Stimulated activated CD8-positive, alpha-beta memory T cell treated with anti-CD3 and anti-CD28 coated beads, Interleukin-12 subunit alpha, Interleukin-12 subunit beta, amount 100 ng/mL, for 24 hours (primary cell): ENCODE measurements at regions not wholly inside any gene's neighbourhood (a gene's known extent, or its start where the extent isn't known, plus 50 kb on each side); places are given as distances from the start of the nearest gene placed in this dataset.

Experiments used
- DNase-seq: peaks from one replicate; pipeline ENCODE4 v3.0.0-alpha.2; 2020; ENCODE audit errors: extremely low read depth

DNA sequence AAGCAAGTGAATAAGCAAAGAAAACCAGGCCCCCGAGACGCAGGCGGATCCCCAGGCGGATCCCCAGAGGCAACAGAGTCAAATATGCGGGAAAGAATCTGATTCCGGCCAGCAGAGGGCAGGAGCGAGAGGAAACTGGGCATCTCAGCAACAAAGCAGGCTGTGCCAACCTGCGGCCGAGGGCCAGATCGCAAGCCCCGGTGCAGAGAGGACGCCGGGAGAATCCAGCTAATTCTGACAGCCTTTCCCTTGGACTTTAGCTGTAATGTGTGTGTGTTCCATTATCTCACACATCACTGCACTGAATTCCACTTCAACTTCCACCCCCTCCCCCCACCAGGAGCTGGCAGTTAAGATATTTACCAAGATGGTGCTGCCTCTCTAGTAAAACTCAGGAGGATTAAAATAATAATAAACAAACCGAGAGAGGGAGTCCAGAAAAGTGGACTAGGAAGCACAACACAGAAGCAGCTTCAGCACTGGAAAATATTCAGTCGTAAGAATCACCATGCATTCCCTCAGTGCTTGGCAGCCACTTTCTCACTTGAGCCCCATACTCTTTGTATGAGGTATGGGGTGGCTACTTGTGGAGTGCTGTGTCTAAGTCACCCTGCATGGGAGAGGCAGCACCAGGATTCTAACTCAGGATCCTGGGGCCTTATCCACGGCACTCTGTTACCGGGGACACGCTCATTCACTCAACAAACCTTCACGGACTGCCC, 66.2 kb upstream of the SNX9 start:
- peak; percentile 45 for DNase-seq

DNA sequence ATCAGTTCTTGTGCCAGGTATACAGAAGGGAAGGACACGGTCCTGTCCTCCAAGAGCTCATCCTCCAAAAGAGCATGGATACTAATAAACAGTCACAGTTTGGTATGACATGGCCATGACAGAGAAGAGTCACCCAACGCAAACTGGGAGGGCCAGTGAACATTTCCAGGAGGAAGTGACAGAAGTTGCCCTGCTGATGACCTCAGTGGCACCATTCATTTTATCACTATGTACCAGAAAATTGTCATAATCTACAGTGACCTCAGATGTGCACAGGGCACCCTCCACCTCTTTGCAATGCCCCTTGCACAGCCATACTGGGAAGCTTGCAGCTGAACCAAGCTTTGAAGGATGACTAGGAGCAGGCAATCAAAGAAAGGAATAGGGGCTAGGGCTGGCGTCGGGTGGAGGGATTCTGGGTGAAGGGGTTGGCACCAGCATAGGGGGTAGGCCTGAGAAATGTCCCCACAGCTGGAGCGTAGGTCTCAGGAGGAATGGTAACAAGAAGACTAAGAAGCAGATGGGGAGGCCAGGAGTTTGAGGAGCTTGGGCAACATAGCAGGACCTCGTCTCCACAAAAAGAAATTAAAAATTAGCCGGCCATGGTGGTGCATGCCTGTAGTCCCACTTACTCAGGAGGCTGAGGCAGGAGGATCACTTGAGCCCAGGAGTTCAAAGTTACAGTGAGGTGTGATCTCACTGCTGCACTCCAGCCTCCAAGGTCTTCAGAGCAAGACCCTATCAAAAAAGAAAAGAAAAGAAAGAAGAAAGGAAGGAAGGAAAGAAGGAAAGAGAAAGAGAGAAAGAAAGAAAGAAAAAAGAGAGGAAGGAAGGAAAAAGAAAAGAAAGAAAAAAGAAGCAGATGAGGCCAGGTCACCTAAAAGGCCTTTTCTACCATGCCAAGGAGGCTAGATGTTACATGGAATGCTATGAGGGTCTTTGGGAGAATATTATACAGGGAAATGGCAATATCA, 65.3 kb upstream of the SNX9 start:
- no peak for DNase-seq

DNA sequence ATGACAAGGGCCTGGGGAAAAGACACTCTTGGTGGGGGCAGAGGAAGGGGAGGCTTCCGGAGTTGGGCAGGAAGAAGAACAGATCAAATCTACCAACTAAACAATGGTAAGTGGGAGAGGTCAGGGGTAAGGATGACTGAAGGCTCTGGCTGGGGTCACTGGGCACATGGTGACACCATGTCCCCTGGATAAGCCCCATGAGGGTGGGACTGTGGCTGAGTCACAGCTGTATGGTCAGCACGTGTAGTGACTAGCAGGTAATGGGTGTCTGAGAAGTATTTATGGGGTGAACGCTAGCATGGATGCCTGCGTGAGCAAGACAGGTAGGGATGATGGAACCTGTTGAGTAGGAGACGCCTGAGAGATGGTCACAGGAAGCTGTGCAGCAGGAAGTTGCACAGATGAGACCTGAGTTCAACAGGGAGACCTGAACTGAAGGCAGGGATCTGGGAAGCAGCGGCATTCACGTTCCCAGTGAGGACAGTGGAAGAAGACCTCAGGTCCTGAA, 64.5 kb upstream of the SNX9 start:
- DNase-seq = no peak

DNA sequence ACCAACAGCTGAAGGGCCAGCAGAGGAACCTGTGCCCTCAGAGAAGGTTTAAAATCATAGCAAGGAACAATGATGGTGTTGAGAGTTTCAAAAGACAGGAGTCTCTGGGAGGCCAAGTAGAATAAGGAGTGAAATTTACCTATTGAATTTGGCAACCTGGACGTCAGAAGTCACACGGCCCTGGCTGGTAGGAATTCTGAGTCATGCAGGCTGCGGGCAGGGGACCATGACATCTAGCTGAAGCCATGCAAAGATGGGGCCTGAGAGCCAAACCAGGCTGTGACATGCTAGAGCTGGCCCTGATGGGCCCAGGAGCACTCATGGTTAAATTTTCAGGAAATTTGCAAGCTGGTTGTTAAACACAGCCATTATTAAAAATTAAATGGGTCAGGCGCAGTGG, 64.0 kb upstream of the SNX9 start:
- no peak for DNase-seq

DNA sequence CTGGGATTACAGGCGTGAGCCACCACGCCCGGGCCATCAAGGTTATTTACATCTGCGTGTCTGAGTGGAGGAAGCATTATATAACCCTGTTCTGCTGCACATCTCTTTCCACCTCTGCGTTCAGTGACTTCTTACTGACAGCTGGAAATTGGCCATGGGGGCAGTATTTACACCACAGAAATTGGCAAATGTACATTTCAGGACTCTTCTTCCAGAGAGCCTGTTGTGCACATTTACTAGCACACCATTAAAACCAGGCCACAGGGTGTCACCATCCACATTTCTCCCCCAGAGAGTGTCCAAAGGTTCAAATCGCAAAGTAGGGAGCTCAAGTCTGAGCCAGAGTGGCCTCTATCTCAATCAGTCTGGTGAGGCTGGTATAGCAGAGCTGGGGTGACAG, 62.9 kb upstream of the SNX9 start:
- no peak for DNase-seq

DNA sequence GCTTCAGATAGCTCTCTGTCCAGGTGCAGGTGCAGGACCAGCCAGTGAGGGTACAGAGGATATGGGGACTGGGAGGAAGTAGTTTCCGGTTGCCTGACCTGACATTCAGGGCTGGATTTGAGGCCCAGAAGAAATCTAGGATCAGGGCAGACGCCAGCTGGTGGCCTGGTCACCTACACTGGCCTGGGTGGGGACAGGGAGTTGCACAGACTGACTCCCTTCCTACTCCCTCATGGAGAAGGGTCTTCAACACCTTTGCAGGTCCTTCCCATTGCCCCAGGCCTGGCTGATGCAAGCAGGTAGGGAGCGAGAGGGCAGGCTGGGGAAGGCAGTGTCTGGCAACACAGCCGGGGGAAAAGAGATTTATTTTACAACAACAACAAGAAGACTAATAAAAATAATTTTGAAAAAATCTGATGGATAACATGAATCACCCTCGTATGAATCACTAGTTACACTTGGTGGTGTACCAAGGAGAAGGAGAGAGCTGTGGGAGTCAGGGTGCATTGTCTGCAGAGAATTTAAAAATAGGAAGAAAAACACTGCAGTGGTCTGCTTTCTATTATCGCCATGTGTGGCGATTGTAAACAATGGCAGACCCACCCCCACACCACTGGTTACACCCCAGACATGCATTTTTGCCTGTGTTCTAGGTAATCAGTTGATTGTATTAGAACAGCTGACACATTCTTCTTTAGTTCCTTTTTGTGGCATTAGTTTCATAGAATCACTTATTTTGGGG, 62.3 kb upstream of the SNX9 start:
- DNase-seq = no peak

DNA sequence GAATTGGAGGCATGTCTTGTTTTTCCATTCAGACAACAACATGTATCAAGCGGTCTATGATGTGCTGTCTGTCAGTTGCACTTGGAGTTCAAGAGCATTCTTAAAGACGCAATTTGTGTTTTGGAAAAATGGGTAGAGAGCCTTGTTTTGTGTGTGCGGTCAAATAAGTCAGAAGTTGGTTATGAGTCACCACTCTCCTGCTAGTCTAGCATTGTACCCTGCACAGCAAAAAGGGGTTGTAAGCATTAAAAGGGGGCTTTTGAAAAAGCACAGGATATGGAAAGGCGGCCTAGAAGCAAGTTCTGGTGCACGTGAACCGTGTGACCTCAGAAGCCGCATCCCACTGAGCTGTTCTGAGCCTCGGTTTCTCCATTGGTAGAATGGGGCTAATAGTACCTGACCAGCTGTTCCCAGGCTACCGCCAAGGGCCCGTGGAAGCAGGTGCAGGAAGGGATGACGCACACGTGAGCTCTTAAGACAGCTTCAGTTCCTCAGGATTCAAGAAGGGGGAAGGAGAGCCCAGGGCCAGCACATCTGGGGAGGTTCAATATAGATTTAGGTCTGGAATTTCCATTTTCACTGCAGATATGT, 61.6 kb upstream of the SNX9 start:
- DNase-seq = no peak

DNA sequence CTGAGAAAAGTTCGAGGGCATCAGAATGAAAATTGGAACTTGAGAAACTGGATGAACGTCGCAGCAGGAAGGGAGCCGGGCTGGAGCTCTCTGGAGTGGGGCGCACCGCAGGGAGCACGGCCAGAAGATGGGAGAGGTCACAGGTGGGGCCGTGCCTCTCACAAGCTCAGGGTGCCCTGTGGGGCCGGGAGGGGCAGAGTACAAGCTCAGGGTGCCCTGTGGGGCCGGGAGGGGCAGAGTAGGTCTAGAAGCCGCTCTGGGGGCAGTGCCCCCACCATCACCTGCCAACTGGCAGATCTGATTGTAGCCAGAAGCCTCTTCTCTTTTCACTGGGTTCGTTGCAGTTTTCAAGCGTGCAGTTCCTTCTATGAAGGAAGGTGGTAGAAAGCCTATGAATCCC, 61.1 kb upstream of the SNX9 start:
- DNase-seq = no peak

DNA sequence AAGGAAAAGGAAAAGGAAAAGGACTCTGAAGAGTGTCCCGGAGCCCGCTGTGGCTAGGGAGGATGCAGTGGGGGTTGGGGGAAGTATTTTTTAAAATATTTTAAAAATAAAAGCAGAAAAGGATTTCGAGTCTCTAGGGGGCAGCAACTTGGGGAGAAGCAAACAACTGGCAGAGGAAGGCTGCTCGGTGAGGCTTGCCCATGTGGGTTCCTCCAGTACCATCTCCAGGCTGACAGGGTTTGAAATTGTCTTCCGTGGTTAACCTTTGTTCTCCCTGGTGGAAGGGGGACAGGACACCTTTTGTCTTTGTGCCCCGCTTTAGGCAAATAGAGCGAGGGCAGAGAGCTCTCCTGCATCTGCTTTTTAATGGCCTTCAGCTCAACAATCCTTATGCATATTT, 60.4 kb upstream of the SNX9 start:
- DNase-seq = no peak

DNA sequence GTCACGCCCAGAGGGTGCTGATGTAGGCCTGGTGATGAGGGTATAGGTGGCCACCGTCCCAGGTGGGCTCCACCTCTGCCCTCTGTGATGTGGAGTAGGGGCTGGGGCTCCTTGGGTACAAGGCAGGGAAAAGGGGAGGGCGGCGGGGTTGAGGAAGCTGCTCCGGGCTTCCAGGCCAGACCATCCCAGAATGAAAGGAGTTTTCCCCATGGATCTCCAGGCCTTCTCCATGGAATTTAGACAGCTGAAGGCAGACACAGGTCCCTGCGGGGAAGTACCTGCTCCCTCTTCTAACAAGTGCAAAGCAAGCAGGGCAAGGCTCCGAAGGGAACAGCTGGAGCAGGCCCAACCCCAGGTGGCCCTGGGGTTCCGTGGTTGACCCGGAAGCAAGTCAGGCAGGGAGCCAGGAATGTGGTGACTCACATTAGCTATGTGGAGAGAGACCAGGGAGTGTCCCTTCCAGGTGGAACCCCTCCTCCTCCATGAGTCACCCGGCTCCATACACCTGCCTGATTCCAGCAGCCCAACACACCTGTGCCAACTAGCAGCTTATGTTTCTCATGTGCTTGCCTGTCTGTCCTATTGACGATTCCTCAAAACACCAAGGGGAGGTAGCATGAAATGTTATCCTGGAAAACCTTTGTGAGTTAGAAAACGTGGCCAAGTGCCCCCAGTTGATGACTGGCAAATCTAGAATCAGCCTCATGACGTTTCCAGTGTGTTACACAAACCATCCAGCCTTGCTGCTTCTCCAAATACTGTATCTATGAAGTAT, 59.7 kb upstream of the SNX9 start:
- no peak for DNase-seq

DNA sequence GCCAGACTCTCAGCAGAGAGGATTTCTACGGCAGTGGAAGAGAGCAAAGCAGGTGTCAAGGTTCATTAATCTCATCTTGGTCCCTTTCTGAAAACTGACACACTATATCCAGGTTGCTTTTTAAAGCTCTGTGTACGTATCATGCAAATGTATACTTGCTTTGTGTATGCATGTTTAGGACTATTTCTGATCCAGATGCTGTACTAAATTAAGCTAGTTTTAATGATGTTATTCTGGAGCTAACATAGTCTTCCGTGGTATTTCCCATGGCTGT, 59.2 kb upstream of the SNX9 start:
- no peak for DNase-seq

DNA sequence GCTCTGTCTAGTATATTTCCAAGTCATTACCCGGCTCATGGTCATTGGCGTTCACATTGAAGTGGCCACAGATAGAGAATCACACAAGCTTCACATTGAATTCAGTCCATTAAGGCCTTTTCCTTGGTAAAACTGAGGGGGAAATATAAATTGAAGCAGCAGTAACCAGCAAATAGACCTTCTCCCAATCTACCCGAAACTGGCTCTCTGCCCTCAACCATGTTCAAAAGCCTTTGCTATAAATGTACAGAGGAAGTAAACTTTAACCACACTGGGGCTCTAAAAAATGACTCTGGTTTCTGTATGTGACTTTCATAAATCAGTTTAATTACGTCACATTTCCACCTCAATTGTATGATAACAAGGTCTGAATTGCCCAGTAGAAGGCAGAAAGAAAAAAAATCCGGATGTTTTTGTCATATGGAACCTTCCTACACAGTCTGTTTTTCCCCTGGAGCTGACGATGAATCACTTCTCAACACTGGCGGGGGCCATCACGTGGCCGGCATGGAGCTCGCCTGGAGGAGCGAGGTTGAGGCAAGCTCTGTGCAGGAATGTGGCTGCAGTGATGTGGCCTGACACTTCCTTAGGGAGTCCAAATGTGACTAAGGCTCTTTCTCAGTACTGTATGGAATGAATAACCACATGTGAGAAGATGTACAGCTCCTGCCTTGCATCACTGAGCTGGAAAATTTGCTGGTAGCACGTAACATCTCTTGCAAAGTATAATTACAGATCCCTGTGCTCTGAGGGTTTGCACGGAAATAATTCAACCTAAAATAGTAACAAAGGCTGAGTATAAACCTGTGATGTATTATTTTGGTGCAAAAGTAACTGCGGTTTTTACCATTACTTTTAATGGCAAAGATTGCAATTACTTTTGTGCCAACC, 58.6 kb upstream of the SNX9 start:
- DNase-seq = peak; percentile 64

DNA sequence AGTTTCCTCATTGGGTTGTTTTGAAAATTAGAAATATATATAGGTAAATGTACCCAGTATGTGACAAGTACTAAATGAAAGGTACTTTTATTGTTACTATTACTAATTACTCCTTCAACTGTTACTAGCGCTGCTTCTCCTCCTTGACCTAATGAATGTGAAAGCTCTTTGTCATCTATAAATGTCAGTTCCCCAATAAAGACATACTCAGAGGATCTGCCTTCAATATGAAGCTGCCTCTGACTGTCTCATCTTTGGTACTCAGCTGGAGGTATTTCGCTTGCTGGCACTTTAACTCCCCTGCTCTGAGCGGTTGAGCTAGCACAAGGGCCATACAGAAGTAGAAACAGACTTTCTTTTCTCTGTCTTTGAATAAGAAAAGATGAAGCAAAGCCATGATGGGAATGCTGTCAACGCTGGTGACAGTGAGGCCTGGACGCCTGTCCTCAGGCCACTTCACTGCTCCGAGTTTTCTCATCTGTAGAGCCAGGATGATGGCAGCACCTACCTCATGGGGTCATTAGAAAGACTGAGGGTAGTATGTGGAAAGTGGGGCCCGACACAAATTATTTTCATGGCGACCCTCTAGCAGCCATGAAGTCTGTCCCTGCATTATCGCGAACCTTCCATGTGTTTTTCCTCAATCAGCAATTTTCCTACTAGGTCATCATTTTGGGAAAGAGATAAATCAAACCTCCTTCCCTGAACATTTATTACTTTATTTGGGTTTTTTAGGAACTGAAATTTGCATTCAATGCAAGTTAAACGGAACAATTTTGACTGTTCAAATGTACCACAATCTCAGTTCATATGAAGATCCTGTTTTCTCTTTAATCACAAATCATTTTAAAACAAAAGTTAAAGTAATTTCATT, 55.9 kb upstream of the SNX9 start:
- no peak for DNase-seq

DNA sequence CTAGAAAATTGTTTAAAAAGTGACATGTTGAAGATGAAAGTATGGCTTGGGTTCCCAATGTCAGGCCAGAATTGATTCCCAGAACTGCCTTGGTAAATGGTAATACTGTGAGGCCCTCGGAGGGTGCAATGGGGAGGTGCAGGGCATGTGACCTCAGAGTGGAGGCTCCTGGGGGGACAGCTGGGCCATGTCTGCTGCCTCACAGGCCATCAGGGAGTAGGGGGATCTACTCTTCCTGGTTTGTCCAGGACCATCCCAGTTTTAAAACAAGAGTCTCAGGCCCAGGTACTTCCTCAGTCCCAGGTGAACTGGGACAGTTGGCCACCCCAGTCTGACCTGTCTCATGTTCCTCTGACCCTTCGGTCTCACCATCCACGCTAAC, 55.3 kb upstream of the SNX9 start:
- DNase-seq = no peak

DNA sequence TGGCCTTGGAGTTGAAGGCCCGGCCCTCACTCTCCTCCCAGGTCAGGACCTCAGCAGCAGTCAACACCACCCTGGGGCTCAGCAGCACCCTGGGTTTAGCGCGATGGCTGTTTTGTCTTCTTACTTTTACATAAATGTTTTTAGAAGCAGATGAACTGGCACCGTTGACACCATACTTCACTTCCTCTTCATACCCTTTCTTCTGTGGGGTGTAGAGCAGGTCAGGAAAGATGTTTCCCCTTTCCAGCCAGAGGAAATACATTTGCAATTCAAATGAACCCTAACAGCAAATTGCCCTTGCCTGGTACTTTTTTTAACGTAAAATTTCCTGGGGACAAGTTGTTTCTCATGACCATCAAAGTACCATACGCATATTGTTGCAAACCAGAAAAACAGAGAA, 54.7 kb upstream of the SNX9 start:
- DNase-seq = no peak

DNA sequence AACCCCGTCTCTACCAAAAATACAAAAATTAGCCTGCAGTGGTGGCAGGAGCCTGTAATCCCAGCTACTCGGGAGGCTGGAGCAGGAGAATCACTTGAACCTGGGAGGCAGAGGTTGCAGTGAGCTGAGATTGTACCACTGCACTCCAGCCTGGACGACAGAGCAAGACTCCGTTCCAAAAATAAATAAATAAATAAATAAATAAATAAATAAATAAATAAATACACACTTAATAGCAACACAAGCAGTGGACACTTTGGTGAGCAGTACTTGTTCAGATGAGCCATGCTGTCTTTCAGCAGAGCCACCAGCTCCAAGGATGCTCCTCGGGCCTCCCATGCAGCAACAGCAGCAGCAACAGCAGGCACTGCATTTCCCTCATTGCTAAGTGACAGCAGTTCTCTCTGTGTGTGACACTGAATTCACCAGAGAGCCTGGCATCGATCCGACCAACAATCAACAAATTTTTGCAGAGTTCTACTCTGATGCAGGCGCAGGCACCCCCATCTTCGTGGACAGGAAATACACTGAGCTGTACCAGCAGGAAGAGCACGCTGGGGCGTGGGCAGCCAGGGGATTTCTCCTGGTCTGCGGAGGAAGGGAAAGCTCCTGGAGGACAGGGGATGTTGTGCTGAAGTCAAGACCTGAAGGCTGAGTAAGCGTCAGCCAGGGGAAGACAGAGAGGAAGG, 54.0 kb upstream of the SNX9 start:
- DNase-seq = no peak

DNA sequence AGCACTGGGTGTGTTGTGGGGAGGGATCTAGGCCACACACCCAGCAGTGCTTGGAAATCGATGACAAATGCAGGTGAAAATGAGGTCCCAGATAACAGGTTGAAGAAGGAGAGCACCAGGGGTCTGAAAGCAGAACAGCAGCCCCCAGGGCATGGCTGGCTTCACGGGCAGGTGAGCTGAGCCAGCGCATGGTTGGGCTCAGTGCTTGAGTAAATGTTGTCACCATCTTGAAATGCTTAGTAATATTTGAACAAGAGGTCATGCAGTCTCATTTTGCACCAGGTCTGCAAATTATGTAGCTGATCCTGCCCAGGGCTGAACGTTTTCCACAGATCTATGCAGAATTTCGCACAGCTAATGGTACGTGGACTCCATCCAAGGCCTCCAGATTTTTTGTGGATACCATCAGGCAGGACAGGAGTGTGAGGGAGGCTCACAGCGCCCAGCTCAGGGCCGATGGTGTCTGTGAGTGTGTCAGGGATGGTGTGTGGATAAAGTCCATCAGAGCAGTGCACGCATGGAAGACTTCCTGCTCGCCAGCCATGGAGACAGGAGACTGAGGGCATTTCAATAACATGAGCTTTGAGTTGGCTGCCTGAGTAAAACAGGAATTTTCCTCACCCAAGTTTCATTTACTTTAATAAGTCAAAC, 53.1 kb upstream of the SNX9 start:
- no peak for DNase-seq

DNA sequence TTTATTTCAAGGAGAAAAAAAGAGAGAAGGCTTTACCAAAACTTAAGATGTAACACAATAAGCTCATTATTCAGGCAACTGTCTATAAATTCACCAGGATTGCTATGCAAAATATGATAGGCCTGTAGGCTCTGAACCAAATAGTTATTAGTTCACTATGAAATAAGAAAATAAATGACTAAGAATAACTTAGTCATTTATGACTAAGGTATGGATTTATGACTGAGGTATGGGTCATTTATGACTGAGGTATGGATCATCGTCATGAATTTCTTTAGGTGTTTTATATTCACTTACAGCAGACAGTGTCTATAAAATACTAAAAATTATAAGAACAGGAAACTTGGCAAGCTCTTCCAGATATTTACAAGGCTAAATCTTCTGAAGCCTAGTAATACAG, 52.1 kb upstream of the SNX9 start:
- no peak for DNase-seq
